OCI-LY7 (cell line): ENCODE measurements at regions not wholly inside any gene's neighbourhood (a gene's known extent, or its start where the extent isn't known, plus 50 kb on each side); places are given as distances from the start of the nearest gene placed in this dataset.

ENCODE experiments used
- CTCF ChIP-seq: fragments of 200-600 bp; sonication (generic); conservative IDR thresholded peaks from 2 replicates; pipeline ENCODE4 v1.5.1; 2014; ENCODE audit warnings: mild to moderate bottlenecking, antibody characterized with exemption, low read length, moderate library complexity, mixed read lengths
- EZH2phosphoT487 ChIP-seq: fragments of 200-600 bp; sonication (generic); IDR thresholded peaks from 2 replicates; pipeline ENCODE4 v1.6.1; 2018; ENCODE audit warnings: low read depth, borderline replicate concordance, mild to moderate bottlenecking, mixed run types, antibody characterized with exemption, low read length, moderate library complexity, mixed read lengths

DNA sequence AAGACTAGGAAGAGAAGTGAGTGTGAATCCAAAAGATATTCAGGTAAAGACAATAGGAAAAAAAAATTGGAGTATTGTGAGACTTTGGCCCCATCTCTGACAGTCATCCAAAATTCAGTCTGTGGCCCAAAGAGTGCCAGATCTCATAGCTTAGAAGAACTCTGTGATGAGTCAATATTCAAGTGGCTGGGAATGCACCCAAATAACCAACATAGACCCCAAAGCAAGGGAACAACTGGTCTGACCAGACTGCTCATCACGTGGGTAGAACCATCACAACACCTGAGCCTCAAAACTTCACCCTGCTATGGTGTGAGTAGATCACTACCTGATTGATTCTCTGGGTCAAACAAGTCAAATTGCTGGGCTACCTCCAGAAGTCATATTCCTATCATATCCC lies 51.1 kb upstream of the TRDN start:
- TF ChIP-seq CTCF = no peak
- no peak for TF ChIP-seq EZH2phosphoT487
